NCI-H128 (cell line): ENCODE measurements at regions not wholly inside any gene's neighbourhood (a gene's known extent, or its start where the extent isn't known, plus 50 kb on each side); places are given as distances from the start of the nearest gene placed in this dataset.

ENCODE experiments used
- DNase-seq: peaks from one replicate; lab custom pipeline; 2025; ENCODE audit not compliant: unreplicated experiment; lab: John Stamatoyannopoulos, UW

GRCh38 chr13:31675440-31675953, 63.8 kb upstream of the RXFP2 start:
- no peak for DNase-seq

DNA sequence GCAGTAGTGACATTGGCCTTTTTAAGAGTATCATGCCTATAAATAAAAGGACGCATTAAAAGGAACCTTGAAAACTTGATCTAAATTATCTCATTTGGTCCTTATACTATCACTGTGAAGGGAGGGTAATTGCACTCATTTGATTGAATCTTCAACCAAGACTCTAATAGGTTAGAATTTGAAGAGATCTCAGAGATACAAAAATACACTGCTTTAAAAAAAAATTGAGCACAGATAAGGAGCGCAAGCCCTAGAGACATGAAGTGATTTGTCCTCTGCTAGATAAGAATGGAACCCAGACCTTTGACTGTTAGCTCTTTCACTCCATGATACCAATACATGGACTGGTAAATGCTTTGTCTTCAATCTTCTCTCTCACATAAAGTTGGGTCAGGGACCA, 58.2 kb upstream of the RXFP2 start:
- DNase-seq, result no peak

GRCh38 chr13:31684466-31684865, 54.9 kb upstream of the RXFP2 start:
- no peak for DNase-seq

DNA sequence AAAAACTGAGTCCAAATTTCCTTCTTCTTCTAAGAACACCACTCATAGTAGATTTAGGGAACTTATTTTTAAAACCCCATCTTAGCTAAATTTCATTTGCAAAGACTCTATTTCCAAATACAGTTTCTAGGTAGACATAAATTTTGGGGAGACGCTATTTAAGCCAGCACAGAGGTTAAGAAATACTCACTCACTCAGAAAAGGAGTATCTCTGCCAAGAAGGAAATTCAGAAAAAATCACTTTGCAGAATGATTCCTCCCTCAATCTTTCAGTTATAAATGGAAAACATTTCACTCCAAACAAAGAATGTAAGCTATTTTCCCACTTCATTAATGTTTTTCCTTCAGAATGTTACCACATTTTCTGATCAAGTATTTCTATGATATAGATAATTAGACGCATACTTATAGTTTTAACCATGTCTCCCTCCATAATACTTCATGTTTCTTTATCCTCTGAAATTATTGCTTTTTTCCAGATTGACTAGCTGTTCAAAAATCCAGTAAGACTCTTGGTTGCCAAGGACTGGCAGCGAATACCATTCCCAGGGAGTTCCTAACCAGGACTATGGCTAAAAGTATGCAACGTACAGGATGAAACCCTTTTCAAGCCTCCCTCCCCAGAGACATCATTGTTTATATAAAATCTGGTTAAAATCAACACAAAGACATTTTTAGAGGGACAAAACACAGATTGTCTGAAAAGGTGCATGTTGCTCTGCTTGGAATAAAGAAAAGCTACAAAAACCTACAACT, 52.5 kb upstream of the RXFP2 start:
- DNase-seq, result no peak
